ENCODE measurements at regions not wholly inside any gene's neighbourhood (a gene's known extent, or its start where the extent isn't known, plus 50 kb on each side); places are given as distances from the start of the nearest gene placed in this dataset.
A peak's percentile ranks its signal among the peaks of the same experiment; 100 is the strongest.

DNA sequence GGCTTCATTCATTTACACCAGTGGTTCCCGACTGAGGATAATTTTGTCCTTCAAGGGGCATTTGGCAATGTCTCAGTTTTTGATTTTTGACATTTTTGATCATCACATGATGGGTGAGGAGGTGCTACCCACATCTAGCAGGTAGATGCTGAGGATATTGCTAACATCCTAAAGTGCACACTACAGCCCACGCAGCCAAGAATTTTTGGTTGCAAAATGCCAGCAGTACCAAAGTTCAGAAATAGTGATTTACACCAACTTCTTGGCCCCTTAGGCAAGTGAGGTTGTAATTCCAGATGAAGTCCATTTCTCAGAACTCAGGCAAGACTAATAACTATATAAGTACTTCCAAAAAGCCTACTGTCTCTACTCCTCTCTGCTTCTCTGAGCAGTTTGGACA lies 80.1 kb upstream of the TSHZ2 start:
- in situ Hi-C loops (cut with HindIII; ENCODE audit: low sequenced_read_pairs): no loop called here

DNA sequence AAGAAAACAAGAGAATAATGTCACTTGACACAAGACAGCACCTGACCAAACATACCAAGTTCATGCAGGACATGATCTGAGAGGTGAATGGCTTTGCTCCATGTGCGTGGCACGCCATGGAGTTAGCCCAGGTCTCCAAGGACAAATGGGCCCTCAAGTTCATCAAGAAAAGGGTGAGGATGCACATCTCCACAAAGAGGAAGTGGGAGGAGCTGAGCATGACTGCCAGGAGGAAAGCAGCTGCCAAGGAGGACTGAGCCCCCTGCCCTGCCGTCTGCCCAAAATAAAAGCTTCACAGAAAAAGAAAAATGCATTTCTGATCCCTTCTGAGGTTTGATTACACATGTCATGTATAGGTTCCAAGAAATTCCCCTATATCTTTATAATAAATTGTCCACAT lies 82.0 kb upstream of the TSHZ2 start:
- in situ Hi-C loops (cut with HindIII; ENCODE audit: low sequenced_read_pairs): no loop called here
- no peak for DNase-seq (ENCODE audit: low read depth)
- H3K4me3 ChIP-seq (ENCODE audit: low read depth, low read length): no peak overlapping the region
- TF ChIP-seq, protein P1, sequence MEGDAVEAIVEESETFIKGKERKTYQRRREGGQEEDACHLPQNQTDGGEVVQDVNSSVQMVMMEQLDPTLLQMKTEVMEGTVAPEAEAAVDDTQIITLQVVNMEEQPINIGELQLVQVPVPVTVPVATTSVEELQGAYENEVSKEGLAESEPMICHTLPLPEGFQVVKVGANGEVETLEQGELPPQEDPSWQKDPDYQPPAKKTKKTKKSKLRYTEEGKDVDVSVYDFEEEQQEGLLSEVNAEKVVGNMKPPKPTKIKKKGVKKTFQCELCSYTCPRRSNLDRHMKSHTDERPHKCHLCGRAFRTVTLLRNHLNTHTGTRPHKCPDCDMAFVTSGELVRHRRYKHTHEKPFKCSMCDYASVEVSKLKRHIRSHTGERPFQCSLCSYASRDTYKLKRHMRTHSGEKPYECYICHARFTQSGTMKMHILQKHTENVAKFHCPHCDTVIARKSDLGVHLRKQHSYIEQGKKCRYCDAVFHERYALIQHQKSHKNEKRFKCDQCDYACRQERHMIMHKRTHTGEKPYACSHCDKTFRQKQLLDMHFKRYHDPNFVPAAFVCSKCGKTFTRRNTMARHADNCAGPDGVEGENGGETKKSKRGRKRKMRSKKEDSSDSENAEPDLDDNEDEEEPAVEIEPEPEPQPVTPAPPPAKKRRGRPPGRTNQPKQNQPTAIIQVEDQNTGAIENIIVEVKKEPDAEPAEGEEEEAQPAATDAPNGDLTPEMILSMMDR (IDR thresholded peaks at IDR 0.05; ENCODE audit: low read depth, low read length, missing control alignments): no peak

More for the DNA sequence above, 80.1 kb upstream of the TSHZ2 start:
- no peak for DNase-seq (ENCODE audit: low read depth)
- TF ChIP-seq, protein P1 (IDR thresholded peaks at IDR 0.05; ENCODE audit: low read depth, low read length, missing control alignments): no peak
- H3K4me3 ChIP-seq (ENCODE audit: low read depth, low read length): no peak overlapping the region

DNA sequence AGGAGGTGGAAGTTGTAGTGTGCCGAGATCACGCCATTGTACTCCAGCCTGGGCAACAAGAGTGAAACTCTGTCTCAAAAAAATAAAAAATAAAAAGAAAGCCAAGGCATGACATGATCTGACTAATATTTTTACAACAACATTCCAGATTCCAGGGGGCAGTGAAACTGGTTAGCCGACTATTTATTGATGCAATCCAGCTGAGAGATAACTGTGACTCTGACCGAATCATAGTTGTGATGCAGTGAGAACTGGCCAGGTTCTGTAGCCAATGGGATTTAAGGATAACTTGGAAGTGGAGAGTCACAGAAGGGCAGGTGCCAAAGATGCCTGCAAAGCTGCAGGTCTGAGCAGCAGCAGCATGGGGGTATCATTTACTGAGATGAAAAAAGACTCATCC lies 82.9 kb upstream of the TSHZ2 start:
- peak; percentile 16 for DNase-seq (ENCODE audit: low read depth)
- TF ChIP-seq, protein P1 (IDR thresholded peaks at IDR 0.05; ENCODE audit: low read depth, low read length, missing control alignments): no peak
- in situ Hi-C loops (cut with HindIII; ENCODE audit: low sequenced_read_pairs): no loop called here
- no peak overlapping the region for H3K4me3 ChIP-seq (ENCODE audit: low read depth, low read length)

DNA sequence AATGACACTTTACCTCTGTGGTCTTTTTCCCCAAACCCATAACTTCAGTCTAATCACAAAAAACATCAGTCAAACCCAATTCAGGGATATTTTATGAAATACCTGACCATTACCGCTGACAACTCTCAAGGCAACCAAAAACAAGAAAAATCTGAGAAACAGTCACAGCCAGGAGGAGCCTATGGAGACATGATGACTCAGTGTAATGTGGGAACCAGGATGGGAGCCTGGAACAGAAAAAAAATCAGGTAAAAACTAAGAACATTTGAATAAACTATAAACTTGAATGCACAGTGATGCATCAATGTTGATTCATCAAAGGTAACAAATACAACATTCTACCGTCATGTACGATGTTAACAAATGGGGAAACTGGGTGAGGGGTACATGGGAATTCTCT lies 84.1 kb upstream of the TSHZ2 start:
- in situ Hi-C loops (cut with HindIII; ENCODE audit: low sequenced_read_pairs): no loop called here
- TF ChIP-seq, protein P1 (IDR thresholded peaks at IDR 0.05; ENCODE audit: low read depth, low read length, missing control alignments): no peak

DNA sequence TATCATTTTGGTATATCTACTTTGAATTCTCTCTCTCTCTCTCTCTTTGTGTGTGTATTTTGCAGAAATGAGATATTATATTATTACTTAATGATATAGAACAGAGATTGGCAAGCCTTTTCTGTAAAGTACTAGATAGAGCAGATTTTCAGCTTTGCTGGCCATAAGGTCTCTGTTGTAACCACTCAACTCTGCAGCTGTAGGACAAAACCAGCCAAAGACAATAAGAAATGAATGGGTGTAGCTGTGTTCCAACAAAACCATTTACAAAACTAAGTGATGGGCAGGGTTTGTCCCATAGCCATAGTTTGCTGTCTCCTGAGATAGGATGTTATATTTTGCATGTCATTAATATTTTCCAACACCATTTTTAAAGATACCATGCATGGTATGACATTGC lies 91.2 kb upstream of the TSHZ2 start:
- in situ Hi-C loops (cut with HindIII; ENCODE audit: low sequenced_read_pairs): no loop called here
- TF ChIP-seq, protein P1 (IDR thresholded peaks at IDR 0.05; ENCODE audit: low read depth, low read length, missing control alignments): no peak
- no peak overlapping the region for H3K4me3 ChIP-seq (ENCODE audit: low read depth, low read length)
- no peak for DNase-seq (ENCODE audit: low read depth)

More for the DNA sequence above, 84.1 kb upstream of the TSHZ2 start:
- H3K4me3 ChIP-seq (ENCODE audit: low read depth, low read length): no peak overlapping the region
- DNase-seq (ENCODE audit: low read depth): no peak

DNA sequence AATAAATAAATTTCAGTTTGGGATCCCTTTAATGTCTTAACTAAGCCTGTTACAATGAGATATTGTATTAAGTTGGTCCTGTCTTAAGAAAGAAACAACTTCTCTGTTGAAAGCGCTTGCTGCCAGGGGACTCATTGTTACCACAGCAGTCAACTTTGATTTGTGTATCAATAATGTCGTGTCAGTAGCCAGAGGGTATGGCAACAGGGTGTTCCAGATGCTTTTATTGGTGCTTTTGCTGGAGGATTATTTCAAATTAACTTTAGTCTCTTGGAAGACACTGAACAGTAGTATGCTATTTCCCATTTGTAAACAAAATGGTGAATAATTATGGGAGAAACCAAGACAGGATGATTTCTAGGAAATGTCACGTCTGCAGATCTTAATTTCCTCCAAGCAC lies 91.9 kb upstream of the TSHZ2 start:
- DNase-seq (ENCODE audit: low read depth): no peak
- H3K4me3 ChIP-seq (ENCODE audit: low read depth, low read length): no peak overlapping the region
- in situ Hi-C loops (cut with HindIII; ENCODE audit: low sequenced_read_pairs): no loop called here
- TF ChIP-seq, protein P1 (IDR thresholded peaks at IDR 0.05; ENCODE audit: low read depth, low read length, missing control alignments): no peak

DNA sequence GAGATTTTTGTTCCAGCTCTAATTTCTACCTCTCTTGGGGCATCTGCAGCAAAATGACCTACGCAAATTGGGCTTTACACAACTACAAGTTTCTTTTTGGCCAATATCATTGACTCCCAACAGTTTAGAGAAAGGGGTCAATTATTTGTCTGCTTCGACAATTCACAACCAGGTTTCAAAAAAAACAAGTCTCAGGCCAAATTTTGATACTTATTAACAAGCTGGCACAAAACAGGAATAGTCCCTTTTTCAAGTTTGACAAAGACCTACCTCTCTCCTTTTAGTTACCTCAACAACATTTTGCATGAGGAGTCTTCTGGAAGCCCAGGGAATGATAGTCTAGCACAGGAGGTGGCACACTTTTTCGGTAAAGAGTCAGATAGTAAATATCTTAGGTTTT lies 97.9 kb upstream of the TSHZ2 start:
- H3K4me3 ChIP-seq (ENCODE audit: low read depth, low read length): no peak overlapping the region
- DNase-seq (ENCODE audit: low read depth): no peak
- TF ChIP-seq, protein P1 (IDR thresholded peaks at IDR 0.05; ENCODE audit: low read depth, low read length, missing control alignments): no peak
- in situ Hi-C loops (cut with HindIII; ENCODE audit: low sequenced_read_pairs): no loop called here
